ENCODE measurements at regions not wholly inside any gene's neighbourhood (a gene's known extent, or its start where the extent isn't known, plus 50 kb on each side); places are given as distances from the start of the nearest gene placed in this dataset.
A peak's percentile ranks its signal among the peaks of the same experiment; 100 is the strongest.

DNA sequence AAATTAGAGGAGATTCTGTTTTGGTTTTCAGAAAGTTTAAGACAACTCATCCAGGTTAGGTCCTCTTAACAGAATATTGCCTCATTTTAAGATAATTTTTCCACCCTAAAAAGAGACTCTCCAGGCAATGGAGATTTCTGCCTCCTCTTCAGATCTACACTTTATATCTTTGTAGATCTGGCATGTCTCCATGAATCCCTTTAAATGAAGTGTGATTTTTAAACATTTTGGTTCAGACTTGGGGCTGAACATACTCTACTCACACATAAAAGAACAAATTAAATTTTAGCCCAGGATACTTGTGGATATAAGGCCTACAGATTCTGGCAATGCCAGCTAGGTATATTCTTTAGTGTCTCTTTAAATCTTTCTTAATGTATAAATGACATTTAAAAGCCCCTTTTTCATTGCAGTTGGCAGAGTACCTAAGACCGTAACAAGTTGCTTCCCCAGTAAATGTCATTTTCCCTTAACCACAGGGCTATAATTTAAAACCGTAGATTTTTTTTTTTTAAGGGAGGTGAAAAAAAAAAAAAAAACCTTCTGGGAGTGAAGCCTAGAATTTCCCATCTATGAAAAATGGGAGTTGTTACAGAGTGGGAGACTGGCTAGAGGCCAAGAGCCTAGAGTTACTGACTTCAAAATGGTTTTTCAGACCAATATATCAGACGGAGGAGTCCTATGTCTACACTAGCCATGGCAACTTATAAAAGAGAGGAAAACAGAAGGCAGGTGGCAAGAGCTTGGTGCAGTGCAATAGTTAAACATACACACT is 207.8 kb upstream of the TARS1 start:
- no peaks in the 10 kb centered on the region for H3K4me1 ChIP-seq
- no peak overlapping the region for H3K27ac ChIP-seq
- peak; percentile 19 to 31 for DNase-seq
- no peaks in the 10 kb centered on the region for H3K27me3 ChIP-seq
- no peak overlapping the region for H3K4me3 ChIP-seq
- H3K9me3 ChIP-seq, result no peaks in the 10 kb centered on the region
- TF ChIP-seq POLR2A (IDR thresholded peaks at IDR 0.05), result no peak
- TF ChIP-seq, protein P1, sequence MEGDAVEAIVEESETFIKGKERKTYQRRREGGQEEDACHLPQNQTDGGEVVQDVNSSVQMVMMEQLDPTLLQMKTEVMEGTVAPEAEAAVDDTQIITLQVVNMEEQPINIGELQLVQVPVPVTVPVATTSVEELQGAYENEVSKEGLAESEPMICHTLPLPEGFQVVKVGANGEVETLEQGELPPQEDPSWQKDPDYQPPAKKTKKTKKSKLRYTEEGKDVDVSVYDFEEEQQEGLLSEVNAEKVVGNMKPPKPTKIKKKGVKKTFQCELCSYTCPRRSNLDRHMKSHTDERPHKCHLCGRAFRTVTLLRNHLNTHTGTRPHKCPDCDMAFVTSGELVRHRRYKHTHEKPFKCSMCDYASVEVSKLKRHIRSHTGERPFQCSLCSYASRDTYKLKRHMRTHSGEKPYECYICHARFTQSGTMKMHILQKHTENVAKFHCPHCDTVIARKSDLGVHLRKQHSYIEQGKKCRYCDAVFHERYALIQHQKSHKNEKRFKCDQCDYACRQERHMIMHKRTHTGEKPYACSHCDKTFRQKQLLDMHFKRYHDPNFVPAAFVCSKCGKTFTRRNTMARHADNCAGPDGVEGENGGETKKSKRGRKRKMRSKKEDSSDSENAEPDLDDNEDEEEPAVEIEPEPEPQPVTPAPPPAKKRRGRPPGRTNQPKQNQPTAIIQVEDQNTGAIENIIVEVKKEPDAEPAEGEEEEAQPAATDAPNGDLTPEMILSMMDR (IDR thresholded peaks at IDR 0.05), result no peak
- no peaks in the 10 kb centered on the region for H3K36me3 ChIP-seq
- intact Hi-C loops (cut with DNase I; ENCODE audit: low total_unique reads), result no loop called here

DNA sequence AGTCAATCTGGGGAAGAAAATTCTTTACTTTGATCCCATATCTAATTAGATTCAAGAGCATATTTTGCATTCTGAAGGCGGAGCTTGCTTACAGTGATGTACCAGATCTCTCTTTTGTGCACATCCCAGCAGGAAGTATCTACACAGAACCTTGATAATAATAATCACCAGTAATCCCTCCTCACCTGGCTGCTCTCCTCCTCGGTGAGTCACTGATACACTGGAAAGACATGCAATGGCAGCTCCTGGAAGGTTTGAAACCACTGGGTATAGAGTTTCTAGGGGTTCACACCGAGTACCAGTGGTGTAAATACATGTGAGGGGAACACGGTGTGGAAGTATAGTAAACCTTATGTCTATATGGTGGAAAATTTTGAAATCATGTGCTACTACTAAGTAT is 205.5 kb upstream of the TARS1 start:
- Histone ChIP-seq H3K27ac (no peak overlapping the region), H3K4me1 (no peaks in the 10 kb centered on the region), H3K36me3 (no peaks in the 10 kb centered on the region), H3K27me3 (no peaks in the 10 kb centered on the region), H3K4me3 (no peak overlapping the region), H3K9me3 (no peaks in the 10 kb centered on the region)
- DNase-seq, result no peak
- intact Hi-C loops (cut with DNase I; ENCODE audit: low total_unique reads), result no loop called here
- TF ChIP-seq, protein P1 (IDR thresholded peaks at IDR 0.05), result no peak
- no peak for TF ChIP-seq POLR2A (IDR thresholded peaks at IDR 0.05)

DNA sequence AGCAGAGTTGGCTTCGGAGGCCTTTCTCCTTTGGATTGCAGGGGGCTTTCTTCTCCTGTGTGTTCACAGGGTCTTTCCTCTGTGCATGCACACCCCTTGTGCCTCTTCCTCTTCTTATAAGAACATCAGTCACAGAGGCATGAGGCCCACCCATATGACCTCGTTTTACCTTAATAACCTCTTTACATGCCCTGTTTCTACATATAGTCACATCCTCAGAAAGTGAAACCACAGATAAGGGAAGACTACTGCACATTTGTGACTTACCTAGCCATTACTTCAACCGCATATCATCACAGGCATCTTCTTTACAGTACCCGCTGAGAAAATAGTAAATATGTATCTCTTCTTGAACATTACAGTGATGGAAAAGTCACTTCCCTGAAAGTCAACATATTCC is 204.9 kb upstream of the TARS1 start:
- Histone ChIP-seq H3K9me3 (no peaks in the 10 kb centered on the region), H3K36me3 (no peaks in the 10 kb centered on the region), H3K27me3 (no peaks in the 10 kb centered on the region), H3K4me3 (no peak overlapping the region), H3K4me1 (no peaks in the 10 kb centered on the region), H3K27ac (no peak overlapping the region)
- intact Hi-C loops (cut with DNase I; ENCODE audit: low total_unique reads), result no loop called here
- DNase-seq, result no peak
- no peak for TF ChIP-seq POLR2A (IDR thresholded peaks at IDR 0.05)
- TF ChIP-seq, protein P1 (IDR thresholded peaks at IDR 0.05), result no peak

DNA sequence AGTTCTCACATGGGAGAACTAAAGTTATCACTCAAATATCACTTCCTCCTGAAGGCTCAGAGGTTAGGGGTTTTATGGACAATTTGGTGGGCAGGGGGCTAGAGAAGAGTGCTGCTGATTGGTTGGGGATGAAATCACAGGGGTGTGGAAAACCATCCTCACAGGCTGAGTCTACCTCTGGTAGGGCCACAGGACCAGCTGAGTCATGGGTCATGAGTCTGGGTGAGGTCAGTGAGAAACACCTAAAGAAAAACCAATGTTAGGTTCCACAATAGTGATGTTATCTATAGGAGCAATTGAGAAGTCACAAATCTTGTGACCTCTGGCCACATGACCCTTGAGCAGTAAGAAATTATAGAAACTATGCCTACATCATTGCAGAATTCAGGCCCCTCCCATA is 203.3 kb upstream of the TARS1 start:
- no peaks in the 10 kb centered on the region for H3K36me3 ChIP-seq
- no peak overlapping the region for H3K27ac ChIP-seq
- H3K4me3 ChIP-seq, result no peak overlapping the region
- H3K27me3 ChIP-seq, result no peaks in the 10 kb centered on the region
- H3K9me3 ChIP-seq, result no peaks in the 10 kb centered on the region
- no peaks in the 10 kb centered on the region for H3K4me1 ChIP-seq
- intact Hi-C loops (cut with DNase I; ENCODE audit: low total_unique reads), result no loop called here
- no peak for DNase-seq
- TF ChIP-seq, protein P1 (IDR thresholded peaks at IDR 0.05), result no peak
- no peak for TF ChIP-seq POLR2A (IDR thresholded peaks at IDR 0.05)

DNA sequence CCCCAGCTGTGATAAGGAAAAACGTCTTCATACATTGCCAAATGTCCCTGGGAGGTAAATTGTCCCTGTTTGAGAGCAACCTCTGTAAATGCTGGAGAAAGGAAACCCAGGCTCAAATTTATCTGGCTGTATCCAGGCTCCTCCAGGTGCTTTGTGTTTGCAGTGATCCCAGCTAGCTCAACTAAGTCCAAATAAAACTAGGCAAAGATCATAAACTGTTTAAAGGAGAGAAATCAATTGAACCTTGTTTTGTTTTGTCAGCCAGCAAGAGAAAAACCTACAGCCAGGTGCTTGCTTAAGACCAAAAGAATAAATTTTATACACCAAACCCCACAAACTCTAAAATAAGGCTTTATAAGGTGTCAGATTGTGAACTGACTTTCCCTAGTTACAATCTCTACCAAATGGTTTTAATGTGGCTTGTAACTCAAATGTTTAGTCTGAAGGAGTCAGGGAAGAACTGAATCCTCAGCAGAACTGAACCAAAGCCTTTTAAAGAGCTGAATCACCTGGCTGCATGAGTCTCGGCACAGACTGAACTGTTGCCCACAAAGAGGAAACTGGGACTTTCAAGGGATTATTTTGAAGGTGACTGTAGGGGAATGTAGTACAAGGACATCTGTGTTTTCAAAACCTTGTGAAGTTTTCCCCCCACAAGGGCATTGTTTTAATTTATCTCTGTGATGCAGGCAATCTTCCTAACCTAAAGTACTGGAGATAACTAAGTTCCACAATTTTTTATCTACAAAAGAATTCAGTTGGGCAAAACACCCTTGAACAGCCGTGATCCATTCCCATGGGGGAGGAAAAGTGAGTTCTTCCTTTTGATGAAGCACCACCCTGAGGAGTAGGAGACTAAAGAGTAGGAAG is 201.7 kb upstream of the TARS1 start:
- no peak for TF ChIP-seq POLR2A (IDR thresholded peaks at IDR 0.05)
- TF ChIP-seq, protein P1 (IDR thresholded peaks at IDR 0.05), result no peak
- intact Hi-C loops (cut with DNase I; ENCODE audit: low total_unique reads), result no loop called here
- no peaks in the 10 kb centered on the region for H3K27me3 ChIP-seq
- no peaks in the 10 kb centered on the region for H3K4me1 ChIP-seq
- H3K9me3 ChIP-seq, result no peaks in the 10 kb centered on the region
- no peaks in the 10 kb centered on the region for H3K36me3 ChIP-seq
- no peak for DNase-seq
- H3K27ac ChIP-seq, result no peak overlapping the region
- no peak overlapping the region for H3K4me3 ChIP-seq

All from uterus (tissue), 3 donors.